Gastrocnemius medialis (tissue), 4 donors: ENCODE measurements at regions not wholly inside any gene's neighbourhood (a gene's known extent, or its start where the extent isn't known, plus 50 kb on each side); places are given as distances from the start of the nearest gene placed in this dataset.

Experiments used
- POLR2A ChIP-seq, 2 donors: fragments of 450-650 bp; IDR thresholded peaks; one replicate each; pipeline ENCODE4 v1.6.1; 2017; ENCODE audit warnings: antibody characterized with exemption in 2 of 2, mild to moderate bottlenecking in 2 of 2, moderate library complexity in 2 of 2
- TF ChIP-seq, protein P1 (sequence below), 5 experiments: fragments of 450-650 bp in 3 of 5; fragments of 200-600 bp in 2 of 5; sonication (generic) in 2 of 5; IDR thresholded peaks in 4 of 5; conservative IDR thresholded peaks in 1 of 5; 1 replicate in 4 of 5; 2 replicates in 1 of 5; pipeline ENCODE4 v1.5.1; 2016 to 2019; ENCODE audit warnings: antibody characterized with exemption in 5 of 5, mild to moderate bottlenecking in 3 of 5, moderate library complexity in 3 of 5

DNA sequence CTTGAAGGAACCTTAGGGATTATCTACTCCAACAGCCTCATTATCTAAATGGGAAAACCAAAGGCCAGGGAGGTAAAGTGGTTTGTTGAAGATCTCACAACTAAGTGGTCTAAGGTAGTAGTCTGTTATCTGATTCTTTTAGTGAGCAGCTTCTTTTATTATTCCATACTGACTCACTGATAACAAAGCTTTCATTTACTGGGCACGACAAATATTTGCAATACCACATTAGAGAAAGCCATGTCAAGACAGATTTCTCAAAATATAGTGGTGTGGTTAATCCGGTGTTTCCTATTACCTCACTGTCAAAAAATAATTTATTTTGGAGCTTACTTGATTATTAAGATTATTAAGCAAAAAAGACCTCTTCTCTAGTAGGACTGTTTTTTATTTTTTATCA, 369.1 kb downstream of the S1PR1 start:
- TF ChIP-seq, protein P1, sequence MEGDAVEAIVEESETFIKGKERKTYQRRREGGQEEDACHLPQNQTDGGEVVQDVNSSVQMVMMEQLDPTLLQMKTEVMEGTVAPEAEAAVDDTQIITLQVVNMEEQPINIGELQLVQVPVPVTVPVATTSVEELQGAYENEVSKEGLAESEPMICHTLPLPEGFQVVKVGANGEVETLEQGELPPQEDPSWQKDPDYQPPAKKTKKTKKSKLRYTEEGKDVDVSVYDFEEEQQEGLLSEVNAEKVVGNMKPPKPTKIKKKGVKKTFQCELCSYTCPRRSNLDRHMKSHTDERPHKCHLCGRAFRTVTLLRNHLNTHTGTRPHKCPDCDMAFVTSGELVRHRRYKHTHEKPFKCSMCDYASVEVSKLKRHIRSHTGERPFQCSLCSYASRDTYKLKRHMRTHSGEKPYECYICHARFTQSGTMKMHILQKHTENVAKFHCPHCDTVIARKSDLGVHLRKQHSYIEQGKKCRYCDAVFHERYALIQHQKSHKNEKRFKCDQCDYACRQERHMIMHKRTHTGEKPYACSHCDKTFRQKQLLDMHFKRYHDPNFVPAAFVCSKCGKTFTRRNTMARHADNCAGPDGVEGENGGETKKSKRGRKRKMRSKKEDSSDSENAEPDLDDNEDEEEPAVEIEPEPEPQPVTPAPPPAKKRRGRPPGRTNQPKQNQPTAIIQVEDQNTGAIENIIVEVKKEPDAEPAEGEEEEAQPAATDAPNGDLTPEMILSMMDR (IDR thresholded peaks at IDR 0.05 in 4 of 5, conservative IDR thresholded peaks at IDR 0.05 in 1 of 5): no peak
- no peak for TF ChIP-seq POLR2A (IDR thresholded peaks at IDR 0.05)
